NCI-H128 (cell line): ENCODE measurements at regions not wholly inside any gene's neighbourhood (a gene's known extent, or its start where the extent isn't known, plus 50 kb on each side); places are given as distances from the start of the nearest gene placed in this dataset.
"Not testable (repeated sequence)": the region's sequence is repeated elsewhere in the genome, so short reads cannot be mapped to it uniquely, and the experiment has no call there.

Experiments used
- DNase-seq: peaks from one replicate; lab custom pipeline; 2025; ENCODE audit not compliant: unreplicated experiment; lab: John Stamatoyannopoulos, UW

DNA sequence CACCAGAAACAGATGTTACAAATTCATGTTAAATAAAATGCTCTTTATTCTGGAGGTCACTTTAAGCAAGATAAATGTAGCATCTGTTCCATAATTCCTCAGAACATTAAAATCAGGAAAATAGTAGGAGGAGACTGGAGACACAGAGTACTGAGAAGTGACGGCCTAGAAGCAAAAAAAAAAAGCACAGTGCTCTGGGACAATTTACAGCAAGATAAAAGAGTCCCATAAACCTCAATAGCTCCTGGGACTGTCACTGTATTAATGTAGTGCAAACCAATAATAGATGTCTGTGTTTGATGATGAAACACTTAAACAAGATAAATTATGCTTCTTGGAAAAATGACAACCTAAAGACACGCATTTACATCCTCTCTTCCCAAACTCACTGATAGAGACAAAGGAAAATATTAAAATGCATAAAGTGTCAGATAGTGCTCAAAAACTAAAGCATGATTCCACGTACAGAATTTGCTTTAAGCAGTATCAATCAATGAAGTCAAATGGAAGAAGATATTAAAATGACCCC, 338.8 kb upstream of the REG3G start:
- no peak for DNase-seq

DNA sequence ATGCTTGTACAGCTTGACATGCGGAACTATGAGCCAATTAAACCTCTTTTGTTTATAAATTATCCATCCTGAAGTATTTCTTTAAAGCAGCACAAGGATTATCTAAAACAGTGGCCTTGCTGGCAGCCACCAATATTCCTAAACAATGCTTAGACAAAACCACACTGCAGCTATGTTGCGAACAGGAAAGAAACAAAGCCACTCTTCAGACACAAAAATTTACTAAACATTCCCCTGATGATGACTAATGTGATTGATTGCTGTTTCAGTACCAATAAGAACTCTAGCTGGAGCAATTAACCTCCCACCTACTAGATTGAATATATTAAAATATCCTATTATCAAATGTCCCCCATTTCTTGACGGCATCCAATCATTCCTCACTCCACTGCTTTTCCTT, 325.8 kb upstream of the REG3G start:
- DNase-seq: no peak

DNA sequence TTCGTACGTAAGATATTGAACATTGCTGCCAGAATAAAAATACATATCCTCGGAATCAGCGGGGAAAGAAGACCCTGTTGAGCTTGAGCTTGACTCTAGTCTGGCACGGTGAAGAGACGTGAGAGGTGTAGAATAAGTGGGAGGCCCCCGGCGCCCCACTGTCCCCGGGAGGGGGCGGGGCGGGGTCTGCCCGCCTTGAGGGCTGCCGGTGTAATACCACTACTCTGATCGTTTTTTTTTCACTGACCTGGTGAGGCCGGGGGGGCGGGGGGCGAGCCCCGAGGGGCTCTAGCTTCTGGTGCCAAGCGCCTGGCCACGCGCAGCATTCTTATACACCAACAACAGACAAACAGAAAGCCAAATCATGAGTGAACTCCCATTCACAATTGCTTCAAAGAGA, 324.0 kb upstream of the REG3G start:
- DNase-seq: no peak

DNA sequence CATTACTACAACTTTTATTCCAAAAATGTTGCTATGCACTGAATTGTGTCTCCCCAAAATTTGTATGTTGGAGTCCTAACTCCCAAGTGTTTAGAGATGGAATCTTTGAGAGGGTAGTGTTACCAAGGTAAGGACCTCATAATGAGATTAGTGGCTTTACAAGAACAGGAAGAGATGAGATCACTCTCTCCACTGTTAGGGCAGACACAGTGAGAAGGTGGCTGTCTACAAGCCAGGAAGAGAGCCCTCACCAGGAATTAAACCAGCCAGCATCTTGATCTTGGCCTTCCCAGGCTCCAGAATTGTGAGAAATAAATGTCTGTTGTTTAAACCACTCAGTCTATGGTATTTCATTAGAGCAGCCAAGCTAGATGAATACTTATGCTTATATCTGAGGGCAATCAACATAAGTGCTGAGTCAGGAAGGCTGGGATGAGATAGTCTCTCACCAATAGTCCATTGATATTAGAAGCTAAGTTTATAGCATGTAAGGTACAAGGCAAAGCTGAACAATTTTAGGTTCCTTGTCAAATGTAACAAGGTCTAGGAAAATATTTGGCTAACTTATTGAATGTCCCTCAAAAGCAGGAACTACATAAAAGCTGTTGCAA, 317.6 kb upstream of the REG3G start:
- DNase-seq: no peak

DNA sequence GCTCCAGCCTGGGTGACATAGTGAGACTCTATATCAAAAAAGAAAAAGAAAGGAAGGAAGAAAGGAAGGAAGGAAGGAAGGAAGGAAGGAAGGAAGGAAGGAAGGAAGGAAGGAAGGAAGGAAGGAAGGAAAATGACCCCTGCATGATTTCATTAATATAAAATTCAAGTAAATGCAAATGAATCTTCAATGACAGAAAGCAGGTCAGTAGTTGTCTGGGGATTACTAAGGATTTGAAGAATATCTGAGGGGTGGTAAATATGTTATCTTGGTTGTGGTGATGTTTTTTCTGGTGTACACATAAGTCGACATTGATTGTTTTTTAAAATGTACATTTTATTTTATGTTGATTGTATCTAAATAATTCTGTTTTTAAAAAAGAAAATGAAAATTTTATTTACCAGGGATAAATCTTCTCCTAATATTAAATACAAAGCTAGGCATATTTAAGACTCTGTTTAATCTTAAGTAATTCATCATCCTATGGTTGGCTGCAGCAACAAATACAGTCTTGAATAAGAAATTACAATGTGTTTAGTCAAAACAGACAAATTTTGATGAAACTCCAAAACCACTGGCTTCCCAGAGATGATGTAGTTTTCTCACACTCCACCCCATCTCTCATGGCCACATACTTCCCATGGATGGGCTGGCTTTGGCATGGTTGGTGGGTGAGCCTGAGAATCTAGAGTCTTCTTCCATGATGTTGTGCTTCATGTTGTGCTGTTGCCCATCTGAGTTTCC, 314.7 kb upstream of the REG3G start:
- DNase-seq: no peak

DNA sequence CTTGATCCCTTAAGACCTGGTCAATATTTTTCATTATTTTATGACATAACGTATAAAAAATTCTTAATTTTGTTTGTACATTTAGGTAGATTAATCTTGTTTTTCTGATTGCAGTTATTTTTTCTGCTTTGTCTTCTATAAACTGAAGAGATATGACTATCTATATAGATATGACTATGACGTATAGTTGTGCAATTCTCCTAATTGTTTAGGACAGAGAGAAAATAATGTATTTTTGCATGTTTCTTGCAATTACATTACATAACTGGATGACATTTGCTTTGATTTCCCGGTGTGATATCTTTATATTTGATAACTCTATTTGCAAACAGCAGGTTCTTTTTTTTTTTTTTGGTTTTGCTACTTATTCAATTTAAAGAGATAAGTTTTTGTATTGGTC, 310.2 kb upstream of the REG3G start:
- no peak for DNase-seq

DNA sequence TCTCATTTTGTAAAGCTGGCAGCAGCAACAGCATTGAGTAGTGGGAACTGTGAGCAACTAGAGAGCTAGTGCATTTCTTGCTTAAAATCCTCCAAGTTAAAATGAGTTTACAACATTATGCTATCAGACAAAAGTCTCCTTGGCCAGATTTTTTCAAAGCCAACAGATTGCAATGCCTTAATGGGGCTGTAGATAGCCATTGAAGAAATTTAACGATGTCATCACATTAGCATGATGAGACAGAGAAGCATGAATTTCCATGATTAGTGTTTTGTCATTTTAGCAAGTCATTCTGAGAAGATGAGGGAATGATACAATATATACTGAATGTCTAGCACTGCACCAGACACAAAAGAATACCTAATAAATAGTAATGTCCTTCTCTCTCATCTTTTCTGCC, 307.5 kb upstream of the REG3G start:
- DNase-seq: no peak

DNA sequence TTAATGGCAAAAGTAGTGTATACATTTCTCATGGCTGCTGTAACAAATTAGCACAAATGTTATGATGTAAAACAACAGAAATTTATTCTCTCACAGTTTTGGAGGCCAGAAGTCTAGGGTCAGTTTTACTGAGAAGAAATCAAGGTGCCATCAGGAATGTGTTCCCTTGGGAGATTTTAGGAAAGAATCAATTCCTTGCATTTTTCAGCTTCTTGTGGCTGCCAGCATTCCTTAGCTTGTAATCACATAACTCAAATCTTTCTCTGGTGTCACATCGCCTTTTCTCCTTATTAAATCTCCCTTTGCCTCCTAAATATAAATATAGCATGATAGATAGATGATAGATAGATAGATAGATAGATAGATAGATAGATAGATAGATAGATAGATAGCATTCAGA, 307.0 kb upstream of the REG3G start:
- DNase-seq: no peak

DNA sequence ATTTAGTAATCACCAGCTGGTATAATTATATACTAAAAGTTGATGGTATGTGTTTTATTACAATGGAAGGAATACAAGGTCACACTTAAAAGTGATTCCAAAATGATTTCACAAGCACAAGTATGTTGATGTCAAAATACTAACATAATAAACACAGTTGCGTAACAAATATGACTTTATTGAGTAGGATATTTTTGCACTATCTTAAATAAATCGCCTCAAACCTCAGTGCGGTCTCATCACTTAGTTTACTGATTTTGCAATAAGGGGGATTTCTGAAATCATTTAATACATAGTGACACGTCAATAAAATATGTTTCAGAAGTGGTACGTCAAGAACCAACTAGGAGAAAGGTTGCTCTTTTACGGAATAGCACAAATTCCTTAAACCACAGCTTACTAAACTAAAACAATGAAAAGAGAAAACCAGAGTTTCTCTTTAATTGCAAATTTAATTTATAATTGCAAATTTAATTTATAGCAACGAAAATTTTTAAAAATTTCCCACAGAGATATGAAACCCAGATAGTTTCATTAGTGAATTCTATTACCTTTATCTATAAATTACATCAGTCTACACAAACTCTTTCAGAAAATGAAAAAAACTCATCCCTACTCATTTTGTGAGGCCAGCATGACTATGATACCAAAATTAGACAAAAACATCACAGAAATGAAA, 304.0 kb upstream of the REG3G start:
- no peak for DNase-seq

DNA sequence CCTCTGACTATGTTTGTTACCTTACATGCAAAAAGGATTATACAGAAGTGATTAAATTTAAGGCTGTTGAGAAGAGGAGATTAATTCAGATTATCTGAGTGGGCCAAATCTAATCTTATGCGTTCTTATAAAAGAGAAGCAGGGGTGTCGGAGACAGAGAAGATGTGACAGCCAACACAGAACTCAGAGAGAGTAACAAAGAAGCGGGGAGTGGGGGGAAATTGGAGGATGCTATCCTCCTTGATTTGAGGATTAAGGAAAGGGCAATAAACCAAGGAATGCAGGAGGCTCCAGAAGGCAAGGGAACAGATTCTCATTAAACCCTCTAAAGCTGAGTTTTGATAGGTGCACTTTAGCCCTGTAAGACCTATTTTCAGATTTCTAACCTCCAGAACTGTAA, 291.3 kb upstream of the REG3G start:
- no peak for DNase-seq

DNA sequence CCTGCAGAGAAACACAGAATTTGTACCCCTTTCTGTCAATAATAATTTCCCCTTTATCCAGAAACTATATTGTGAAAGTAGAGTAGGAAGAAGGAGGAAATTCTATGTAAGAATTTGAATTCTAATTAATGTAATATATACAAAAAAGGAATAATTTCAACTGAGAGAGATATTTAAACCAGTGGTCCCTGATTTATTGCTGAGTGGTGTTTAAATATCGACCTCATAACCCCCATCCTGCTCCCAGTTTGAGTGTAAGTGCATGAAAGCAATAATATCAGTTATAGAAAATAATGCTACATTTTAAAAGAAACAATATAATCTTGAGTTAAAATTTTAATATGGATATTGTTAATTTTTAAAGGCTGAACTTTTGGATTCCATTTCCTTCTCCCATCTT, 286.2 kb upstream of the REG3G start:
- DNase-seq: no peak

DNA sequence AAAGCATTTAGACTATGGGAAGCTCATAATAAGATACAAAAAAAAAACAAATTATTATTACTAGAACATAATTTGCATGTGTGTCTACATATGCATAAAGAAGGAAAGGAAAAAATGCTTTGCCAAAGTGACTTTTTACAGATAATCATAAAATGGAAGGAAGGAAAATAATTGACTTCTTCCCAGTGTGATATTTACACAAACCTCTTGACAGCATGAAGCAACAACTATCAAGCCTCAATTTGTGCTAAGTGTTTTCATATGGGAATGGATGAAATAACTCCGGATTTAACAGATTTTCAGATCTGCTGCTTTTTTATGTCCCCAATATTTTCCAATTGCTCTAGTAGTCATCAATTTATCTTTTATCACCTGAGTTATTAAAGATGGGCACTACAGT, 275.9 kb upstream of the REG3G start:
- DNase-seq: no peak

DNA sequence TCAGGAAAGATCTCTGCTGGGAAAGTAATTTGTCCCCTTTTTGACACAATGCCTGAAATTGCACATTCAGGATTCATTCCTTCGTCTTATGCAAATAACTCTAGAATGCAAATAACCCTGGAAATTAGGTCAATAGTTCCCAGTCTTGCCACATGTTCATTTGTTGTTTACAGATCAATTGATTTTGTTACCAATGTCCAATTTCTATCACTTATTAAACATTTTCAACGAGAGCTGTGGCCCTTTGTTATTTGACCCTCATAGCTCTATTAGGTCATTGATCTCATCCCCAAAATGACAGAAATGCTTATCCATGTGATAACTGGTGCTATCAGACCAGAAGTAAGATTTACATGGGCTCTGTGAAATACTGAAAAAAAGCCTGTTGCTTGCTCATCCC, 275.3 kb upstream of the REG3G start:
- no peak for DNase-seq

DNA sequence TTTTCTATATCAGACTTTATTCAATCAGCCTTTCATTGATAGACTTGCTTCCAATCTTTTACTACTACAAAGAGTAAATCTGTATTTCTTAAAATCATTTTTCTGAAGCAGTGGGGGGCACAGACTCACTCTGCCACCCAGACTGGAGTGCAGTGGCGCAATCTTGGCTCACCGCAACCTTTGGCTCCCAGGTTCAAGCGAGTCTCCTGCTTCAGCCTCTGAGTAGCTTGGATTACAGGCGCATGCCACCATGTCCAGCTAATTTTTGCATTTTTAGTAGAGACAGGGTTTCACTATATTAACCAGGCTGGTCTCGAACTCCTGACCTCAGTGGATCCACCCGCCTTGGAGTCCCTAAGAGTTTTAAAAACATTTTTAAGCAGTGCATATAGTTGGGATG, 270.6 kb upstream of the REG3G start:
- DNase-seq: no peak

DNA sequence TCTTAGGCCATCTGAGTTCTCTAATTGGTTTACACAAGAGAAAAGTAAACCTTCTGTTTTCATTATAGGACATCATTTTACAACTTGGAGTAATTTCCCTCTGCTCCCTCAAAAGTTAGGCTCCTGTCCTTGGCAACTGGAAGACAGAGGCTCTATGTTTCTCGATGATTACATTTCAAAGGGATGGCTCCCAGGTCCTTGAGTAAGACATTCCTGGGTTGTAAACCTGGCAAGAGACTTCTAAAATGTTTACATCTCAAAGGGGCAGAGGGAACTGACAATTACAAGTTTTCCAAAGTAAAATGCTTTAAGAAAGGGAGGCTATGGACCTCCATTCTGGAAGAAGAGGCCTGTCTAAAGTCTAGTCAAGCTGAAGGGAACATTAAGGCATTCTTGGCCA, 268.3 kb upstream of the REG3G start:
- no peak for DNase-seq

DNA sequence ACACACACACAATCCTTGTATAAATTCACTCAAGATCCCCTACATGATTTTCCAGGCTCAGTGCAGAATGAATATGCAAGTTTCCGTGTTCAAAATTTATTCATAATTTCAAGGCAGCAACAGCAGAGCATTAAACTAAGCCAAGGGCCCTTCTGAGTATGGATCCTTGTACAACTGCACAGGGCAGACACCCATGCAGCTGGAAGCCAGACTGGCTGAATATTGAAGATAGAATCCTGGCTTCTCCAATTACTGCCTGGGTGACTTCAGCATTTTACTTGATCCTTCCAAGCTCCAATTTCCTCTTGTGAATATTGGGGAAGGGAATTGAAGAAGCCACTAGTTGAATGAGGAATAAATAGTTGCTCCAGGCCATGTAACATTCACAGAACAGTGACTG, 267.9 kb upstream of the REG3G start:
- DNase-seq: no peak

DNA sequence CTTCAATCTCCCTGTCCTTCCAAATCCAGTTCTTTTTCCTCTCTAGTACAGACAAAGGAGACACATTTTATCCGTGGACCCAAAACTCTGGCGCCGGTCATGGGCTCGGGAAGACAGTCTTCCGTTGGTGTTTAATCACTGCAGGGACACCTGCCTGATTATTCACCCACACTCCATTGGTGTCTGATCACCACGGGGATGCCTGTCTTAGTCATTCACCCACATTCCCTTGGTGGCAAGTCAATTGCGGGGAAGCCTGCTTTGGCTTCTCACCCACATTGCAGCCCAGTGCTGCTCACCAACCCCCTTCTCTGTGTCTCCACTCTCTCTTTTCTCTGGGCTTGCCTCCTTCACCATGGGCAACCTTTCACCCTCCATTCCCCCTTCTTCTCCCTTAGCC, 266.7 kb upstream of the REG3G start:
- DNase-seq: not testable (repeated sequence)

DNA sequence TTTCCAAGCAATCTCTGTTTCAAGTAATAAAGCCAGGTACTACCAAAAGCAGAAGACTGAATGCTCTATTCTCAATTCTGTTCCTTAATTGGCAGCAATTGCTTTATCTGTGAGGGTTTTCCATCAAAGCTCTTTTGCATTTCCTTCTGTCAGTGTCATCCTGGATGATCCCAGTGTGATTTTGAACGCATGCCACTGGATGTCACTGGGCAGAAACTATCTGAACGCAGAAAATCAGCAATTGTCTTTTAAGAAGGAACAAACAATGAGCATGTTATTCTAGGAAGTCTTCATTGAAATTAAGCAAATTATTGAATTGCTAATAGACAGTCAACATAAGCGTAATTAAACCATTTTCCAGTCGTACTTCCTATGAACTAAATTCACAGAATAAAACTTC, 259.0 kb upstream of the REG3G start:
- no peak for DNase-seq

DNA sequence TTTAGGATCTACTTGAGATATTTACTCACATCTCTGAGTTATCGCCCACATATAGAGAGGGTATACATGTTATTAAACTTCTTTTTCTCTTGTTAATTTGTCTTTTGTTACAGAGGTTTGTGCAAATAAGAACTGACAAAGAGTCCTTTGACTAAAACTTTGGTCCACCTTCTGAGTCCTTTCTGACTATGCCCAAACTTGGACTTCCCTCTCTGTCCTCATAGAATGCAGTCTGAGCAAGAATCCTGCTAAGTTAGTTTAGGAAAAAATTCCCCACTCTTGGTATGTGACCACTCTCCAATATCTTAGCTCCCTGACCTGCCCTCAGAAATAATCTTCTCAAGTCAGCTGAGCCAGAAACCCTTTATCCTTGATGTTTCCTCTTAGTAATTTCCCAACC, 257.5 kb upstream of the REG3G start:
- no peak for DNase-seq

DNA sequence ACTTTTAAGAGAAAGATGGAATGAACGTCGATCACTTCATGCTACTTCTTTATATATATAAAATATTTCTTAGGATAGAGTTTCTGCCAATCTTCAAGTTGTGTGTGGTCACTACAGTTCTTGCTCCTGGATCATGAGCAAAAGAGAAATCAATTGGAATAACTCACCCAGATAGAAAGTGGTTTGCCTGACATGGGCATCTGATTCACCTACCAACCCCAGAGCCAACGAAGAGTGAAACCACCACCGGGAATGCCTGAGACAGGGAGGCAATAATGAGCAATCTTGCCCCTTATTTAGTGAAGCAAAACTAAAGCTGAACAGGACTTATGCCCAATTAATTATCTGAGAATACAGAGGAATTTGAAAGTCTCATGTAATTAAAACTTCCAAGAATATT, 250.2 kb upstream of the REG3G start:
- no peak for DNase-seq

DNA sequence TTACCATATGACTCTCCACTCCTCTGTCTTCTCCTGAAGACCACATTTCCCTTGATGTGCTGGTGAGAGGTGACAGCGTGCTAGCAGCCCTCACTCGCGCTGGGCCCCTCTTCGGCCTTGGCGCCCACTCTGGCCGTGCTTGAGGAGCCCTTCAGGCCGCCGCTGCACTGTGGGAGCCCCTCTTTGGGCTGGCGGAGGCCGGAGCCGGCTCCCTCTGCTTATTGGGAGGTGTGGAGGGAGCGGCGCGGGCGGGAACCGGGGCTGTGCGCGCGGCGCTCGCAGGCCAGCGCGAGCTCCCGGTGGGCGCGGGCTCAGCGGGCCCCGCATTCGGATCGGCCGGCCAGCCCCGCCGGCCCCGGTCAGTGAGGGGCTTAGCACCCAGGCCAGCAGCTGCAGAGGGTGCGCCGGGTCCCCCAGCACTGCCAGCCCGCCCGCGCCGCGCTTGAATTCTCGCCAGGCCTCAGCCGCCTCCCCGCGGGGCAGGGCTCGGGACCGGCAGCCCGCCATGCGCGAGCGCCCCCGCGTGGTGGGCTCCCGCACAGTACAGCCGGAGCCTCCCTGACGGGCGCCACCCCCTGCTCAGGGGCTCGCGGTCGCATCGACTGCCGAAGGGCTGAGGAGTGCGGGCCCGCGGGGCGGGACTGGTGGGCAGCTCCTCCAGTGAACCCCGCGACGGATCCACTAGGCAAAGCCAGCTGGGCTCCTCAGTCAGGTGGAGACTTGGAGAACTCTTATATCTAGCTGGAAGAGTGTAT, 246.6 kb upstream of the REG3G start:
- DNase-seq: no peak

DNA sequence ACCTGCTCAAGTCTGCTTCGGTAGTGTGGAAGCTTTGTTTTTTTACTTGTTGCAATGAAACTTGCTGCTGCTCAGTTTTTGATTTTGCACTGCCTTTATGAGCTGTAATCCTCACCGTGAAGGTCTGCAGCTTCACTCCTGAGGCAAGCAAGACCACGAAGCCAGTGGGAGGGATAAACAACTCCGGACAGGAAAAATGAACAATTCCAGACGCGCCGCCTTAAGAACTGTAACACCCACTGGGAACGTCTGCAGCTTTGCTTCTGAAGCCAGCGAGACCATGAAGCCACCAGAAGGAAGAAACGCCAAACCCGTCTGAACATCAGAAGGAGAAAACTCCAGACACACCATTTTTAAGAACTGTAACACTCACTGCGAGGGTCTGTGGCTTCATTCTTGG, 245.7 kb upstream of the REG3G start:
- DNase-seq: no peak
